Liver (tissue), 3 donors: ENCODE measurements at regions not wholly inside any gene's neighbourhood (a gene's known extent, or its start where the extent isn't known, plus 50 kb on each side); places are given as distances from the start of the nearest gene placed in this dataset.

ENCODE experiments used
- CTCF ChIP-seq: fragments of 150-350 bp; IDR thresholded peaks from 2 replicates; pipeline ENCODE4 v1.5.1; 2017; ENCODE audit warnings: improper control_type of control experiment, low read depth, low read length; ENCODE audit not compliant: missing input control
- EGR1 ChIP-seq, 2 donors: IDR thresholded peaks; 2 replicates each; pipeline ENCODE4 v1.6.1; 2016 to 2018; ENCODE audit warnings: antibody characterized with exemption in 2 of 2, low read depth in 2 of 2
- FOXA1 ChIP-seq: IDR thresholded peaks from 2 replicates; pipeline ENCODE4 v1.6.1; 2016; ENCODE audit warnings: antibody characterized with exemption
- HNF4G ChIP-seq: IDR thresholded peaks from 2 replicates; pipeline ENCODE4 v1.6.1; 2016; ENCODE audit warnings: antibody characterized with exemption
- JUND ChIP-seq, 2 donors: IDR thresholded peaks; 2 replicates each; pipeline ENCODE4 v1.6.1; 2016; ENCODE audit warnings: antibody characterized with exemption in 2 of 2
- MAX ChIP-seq: IDR thresholded peaks from 2 replicates; pipeline ENCODE4 v1.6.1; 2016; ENCODE audit warnings: antibody characterized with exemption
- NR2F2 ChIP-seq: IDR thresholded peaks from 2 replicates; pipeline ENCODE4 v1.6.1; 2016; ENCODE audit warnings: antibody characterized with exemption
- RAD21 ChIP-seq, 2 donors: IDR thresholded peaks; 2 replicates each; pipeline ENCODE4 v1.6.1; 2016; ENCODE audit warnings: antibody characterized with exemption in 2 of 2, mild to moderate bottlenecking in 2 of 2
- SP1 ChIP-seq: IDR thresholded peaks from 2 replicates; pipeline ENCODE4 v1.6.1; 2018; ENCODE audit warnings: antibody characterized with exemption, mild to moderate bottlenecking
- YY1 ChIP-seq: IDR thresholded peaks from 2 replicates; pipeline ENCODE4 v1.6.1; 2016; ENCODE audit warnings: antibody characterized with exemption, mild to moderate bottlenecking
- donor health status: healthy.
- donor health status: healthy.

- TF ChIP-seq YY1: no peak
- no peak for TF ChIP-seq CTCF
- no peak for TF ChIP-seq HNF4G
- TF ChIP-seq MAX: no peak
- no peak for TF ChIP-seq RAD21 (IDR thresholded peaks at IDR 0.05)
- TF ChIP-seq JUND (IDR thresholded peaks at IDR 0.05): no peak
- no peak for TF ChIP-seq SP1
- no peak for TF ChIP-seq FOXA1
- TF ChIP-seq EGR1 (IDR thresholded peaks at IDR 0.05; ENCODE audit: low read depth in 2 of 2): no peak
- no peak for TF ChIP-seq NR2F2
Observed at GRCh38 chr18:51433881-51434280, 236.4 kb upstream of the MEX3C start.
